Breast epithelium (tissue), 3 donors: ENCODE measurements at regions not wholly inside any gene's neighbourhood (a gene's known extent, or its start where the extent isn't known, plus 50 kb on each side); places are given as distances from the start of the nearest gene placed in this dataset.
"Not testable (repeated sequence)": the region's sequence is repeated elsewhere in the genome, so short reads cannot be mapped to it uniquely, and the experiment has no call there.

Experiments used
- POLR2A ChIP-seq: fragments of 450-650 bp; IDR thresholded peaks from one replicate; pipeline ENCODE4 v1.6.1; 2016; ENCODE audit warnings: antibody characterized with exemption, mild to moderate bottlenecking, moderate library complexity
- POLR2AphosphoS5 ChIP-seq, 3 donors: sonication (generic); formaldehyde crosslinking; IDR thresholded peaks; one replicate each; pipeline ENCODE4 v1.6.1; 2017; ENCODE audit warnings: antibody characterized with exemption in 3 of 3
- TF ChIP-seq, protein P1 (sequence below), 3 donors: fragments of 450-650 bp; IDR thresholded peaks; one replicate each; pipeline ENCODE4 v1.5.1; 2016 to 2017; ENCODE audit warnings: antibody characterized with exemption in 3 of 3, mild to moderate bottlenecking in 3 of 3, moderate library complexity in 3 of 3

DNA sequence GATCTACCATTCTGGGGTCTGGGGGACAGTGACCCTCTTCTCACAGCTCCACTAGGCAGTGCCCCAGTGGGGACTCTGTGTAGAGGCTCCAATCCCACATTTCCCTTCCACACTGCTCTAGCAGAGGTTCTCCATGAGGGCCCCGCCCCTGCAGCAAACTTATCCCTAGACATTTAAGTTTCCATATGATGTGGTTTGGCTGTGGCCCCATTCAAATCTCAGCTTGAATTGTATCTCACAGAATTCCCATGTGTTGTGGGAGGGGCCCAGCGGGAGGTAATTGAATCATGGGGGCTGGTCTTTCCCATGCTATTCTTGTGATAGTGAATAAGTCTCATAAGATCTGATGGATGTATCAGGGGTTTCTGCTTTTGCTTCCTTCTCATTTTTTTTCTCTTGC, 241.3 kb downstream of the DPY19L2 start:
- not testable (repeated sequence) for TF ChIP-seq POLR2AphosphoS5 (IDR thresholded peaks at IDR 0.05); POLR2A
- TF ChIP-seq, protein P1, sequence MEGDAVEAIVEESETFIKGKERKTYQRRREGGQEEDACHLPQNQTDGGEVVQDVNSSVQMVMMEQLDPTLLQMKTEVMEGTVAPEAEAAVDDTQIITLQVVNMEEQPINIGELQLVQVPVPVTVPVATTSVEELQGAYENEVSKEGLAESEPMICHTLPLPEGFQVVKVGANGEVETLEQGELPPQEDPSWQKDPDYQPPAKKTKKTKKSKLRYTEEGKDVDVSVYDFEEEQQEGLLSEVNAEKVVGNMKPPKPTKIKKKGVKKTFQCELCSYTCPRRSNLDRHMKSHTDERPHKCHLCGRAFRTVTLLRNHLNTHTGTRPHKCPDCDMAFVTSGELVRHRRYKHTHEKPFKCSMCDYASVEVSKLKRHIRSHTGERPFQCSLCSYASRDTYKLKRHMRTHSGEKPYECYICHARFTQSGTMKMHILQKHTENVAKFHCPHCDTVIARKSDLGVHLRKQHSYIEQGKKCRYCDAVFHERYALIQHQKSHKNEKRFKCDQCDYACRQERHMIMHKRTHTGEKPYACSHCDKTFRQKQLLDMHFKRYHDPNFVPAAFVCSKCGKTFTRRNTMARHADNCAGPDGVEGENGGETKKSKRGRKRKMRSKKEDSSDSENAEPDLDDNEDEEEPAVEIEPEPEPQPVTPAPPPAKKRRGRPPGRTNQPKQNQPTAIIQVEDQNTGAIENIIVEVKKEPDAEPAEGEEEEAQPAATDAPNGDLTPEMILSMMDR (IDR thresholded peaks at IDR 0.05) = not testable (repeated sequence)
